Panc1 (cell line): ENCODE measurements at regions not wholly inside any gene's neighbourhood (a gene's known extent, or its start where the extent isn't known, plus 50 kb on each side); places are given as distances from the start of the nearest gene placed in this dataset.

Experiments used
- ATAC-seq: fragments of 200-7000 bp; cut with Tn5 transposase; 2 replicates; pipeline ENCODE4 v1.9.1; 2020; ENCODE audit warnings: mild to moderate bottlenecking, moderate library complexity
- BruUV-seq: library from RNA; stranded (reverse); fragments of 400-500 nt; replicated peaks from 2 replicates; lab custom pipeline; 2021; lab: Mats Ljungman, UMichigan
- CTCF ChIA-PET: fragments of 300-600 bp; sonication (Branson Sonifier 250); formaldehyde crosslinking; loops from one replicate; lab custom pipeline; 2022; ENCODE audit warnings: antibody characterized with exemption; lab: Charles Lee
- POLR2A ChIA-PET: fragments of 300-600 bp; sonication (Branson Sonifier 250); formaldehyde crosslinking; loops from one replicate; lab custom pipeline; 2022; ENCODE audit warnings: antibody characterized with exemption; lab: Charles Lee
- DNase-seq: peaks from one replicate; pipeline ENCODE4 v3.0.0-alpha.2; 2010; ENCODE audit warnings: low read depth, low spot score
- H3K27ac ChIP-seq: 2 replicates; pipeline ENCODE4 v1.5.1; 2011; ENCODE audit warnings: mild to moderate bottlenecking, low read length, inconsistent platforms
- H3K27me3 ChIP-seq: fragments of 200-500 bp; sonication (Bioruptor generic); 2 replicates; pipeline ENCODE4 v1.6.0; 2014; ENCODE audit warnings: low read length, inconsistent platforms; ENCODE audit not compliant: control insufficient read depth, insufficient read depth
- H3K36me3 ChIP-seq: fragments of 200-500 bp; sonication (Bioruptor generic); 2 replicates; pipeline ENCODE4 v1.5.1; 2014; ENCODE audit warnings: inconsistent platforms, mild to moderate bottlenecking, low read length, moderate library complexity; ENCODE audit not compliant: control insufficient read depth, insufficient read depth
- H3K4me1 ChIP-seq: 2 replicates; pipeline ENCODE4 v1.5.1; 2011; ENCODE audit warnings: inconsistent platforms, mild to moderate bottlenecking, low read length, moderate library complexity; ENCODE audit not compliant: control insufficient read depth, insufficient read depth
- H3K4me3 ChIP-seq, 2 experiments: 2 replicates each; pipeline ENCODE4 v1.5.1; 2011 to 2012; ENCODE audit warnings: low read depth in 2 of 2, low read length in 2 of 2, mild to moderate bottlenecking in 2 of 2, inconsistent platforms in 1 of 2, moderate library complexity in 1 of 2
- H3K9me3 ChIP-seq: fragments of 200-500 bp; sonication (Bioruptor generic); 2 replicates; pipeline ENCODE4 v1.5.1; 2014; ENCODE audit warnings: low read depth, mild to moderate bottlenecking, inconsistent platforms, low read length, moderate library complexity; ENCODE audit not compliant: control insufficient read depth, insufficient read depth
- POLR2AphosphoS5 ChIP-seq: IDR thresholded peaks from 2 replicates; pipeline ENCODE4 v1.6.1; 2012; ENCODE audit warnings: mild to moderate bottlenecking, low read depth, low read length, moderate library complexity
- SIN3A ChIP-seq: IDR thresholded peaks from 2 replicates; pipeline ENCODE4 v1.6.1; 2012; ENCODE audit warnings: low read depth, mild to moderate bottlenecking, low read length, moderate library complexity, borderline replicate concordance; ENCODE audit not compliant: insufficient read depth
- TCF7L2 ChIP-seq: IDR thresholded peaks from 2 replicates; pipeline ENCODE4 v1.6.1; 2011; ENCODE audit warnings: mild to moderate bottlenecking, low read depth, low read length, inconsistent platforms
- in situ Hi-C: cut with HindIII; loops from 2 replicates; pipeline ENCODE4 v1.10.0; 2016; ENCODE audit warnings: low sequenced_read_pairs, low pct_unique_long_range_greater_than_20kb
- intact Hi-C: fragments of 100-400 bp; cut with micrococcal nuclease; formaldehyde crosslinking; loops from one replicate; pipeline ENCODE4 v1.10.0; 2022; ENCODE audit not compliant: unreplicated experiment
- TF ChIP-seq, protein P1 (sequence below), 2 experiments: IDR thresholded peaks; 2 replicates each; pipeline ENCODE4 v1.6.1; 2011 to 2012; ENCODE audit warnings: low read depth in 2 of 2, control low read depth in 1 of 2, low read length in 1 of 2, mild to moderate bottlenecking in 1 of 2, moderate library complexity in 1 of 2; ENCODE audit not compliant: insufficient read depth in 1 of 2
- TF ChIP-seq, protein P2 (sequence below): fragments of 450-650 bp; IDR thresholded peaks from 2 replicates; pipeline ENCODE4 v1.5.1; 2017; ENCODE audit warnings: mild to moderate bottlenecking

DNA sequence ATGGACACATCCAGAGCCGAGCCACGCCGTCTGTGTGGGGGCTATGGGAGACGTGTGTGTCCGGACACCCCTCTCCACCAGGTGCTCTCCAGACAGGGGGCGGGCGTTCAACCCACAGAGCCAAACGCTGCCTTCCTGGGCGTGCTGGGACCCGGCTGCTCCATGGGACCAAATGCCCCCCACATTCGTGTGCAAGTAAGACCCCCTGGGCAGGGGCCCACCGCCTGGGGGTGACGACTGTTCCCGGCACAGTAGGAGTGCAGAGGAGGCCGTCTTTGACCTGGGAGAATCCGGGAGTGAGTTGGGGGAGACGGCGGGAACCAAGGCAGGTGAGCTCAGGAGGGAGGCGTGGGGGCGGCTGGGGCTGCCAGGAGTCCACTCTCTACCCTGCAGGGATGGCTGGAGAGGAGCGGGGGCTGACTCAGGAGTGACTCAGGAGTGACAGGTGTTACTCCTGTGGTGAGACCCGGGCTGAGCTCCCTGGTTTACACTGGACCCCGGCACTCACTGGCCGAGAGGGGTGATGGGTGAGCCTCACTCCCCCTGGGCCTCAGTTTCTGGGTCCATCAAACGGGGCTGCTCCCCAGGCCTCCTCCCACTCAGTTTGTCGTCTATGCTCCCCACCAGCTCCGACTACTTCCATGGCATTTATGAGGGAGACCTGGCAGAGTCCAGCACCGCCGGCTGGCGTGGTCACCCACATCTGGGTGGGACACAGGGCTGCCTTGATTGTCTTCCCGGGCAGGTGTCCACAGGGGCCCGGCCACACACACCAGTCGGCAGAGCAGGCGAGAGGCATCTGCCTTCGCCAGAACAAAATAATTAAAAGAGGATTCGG is 95.0 kb downstream of the MICALL2 start:
- H3K36me3 ChIP-seq, result no peaks in the 10 kb centered on the region
- no peak overlapping the region for H3K4me3 ChIP-seq
- DNase-seq (no peak), ATAC-seq (no peak)
- H3K27me3 ChIP-seq, result no peaks in the 10 kb centered on the region
- in situ Hi-C loops, result no loop called here
- H3K4me1 ChIP-seq, result peaks cover 6% of the 10 kb centered on the region; the same call in 1 of the 2 replicates
- intact Hi-C loops, result no loop called here
- BruUV-seq, result no TSS peak
- no peaks in the 10 kb centered on the region for H3K9me3 ChIP-seq
- H3K27ac ChIP-seq, result no peak overlapping the region
- TF ChIP-seq POLR2AphosphoS5 (no peak), SIN3A (no peak), TCF7L2 (no peak)
- TF ChIP-seq, protein P1, sequence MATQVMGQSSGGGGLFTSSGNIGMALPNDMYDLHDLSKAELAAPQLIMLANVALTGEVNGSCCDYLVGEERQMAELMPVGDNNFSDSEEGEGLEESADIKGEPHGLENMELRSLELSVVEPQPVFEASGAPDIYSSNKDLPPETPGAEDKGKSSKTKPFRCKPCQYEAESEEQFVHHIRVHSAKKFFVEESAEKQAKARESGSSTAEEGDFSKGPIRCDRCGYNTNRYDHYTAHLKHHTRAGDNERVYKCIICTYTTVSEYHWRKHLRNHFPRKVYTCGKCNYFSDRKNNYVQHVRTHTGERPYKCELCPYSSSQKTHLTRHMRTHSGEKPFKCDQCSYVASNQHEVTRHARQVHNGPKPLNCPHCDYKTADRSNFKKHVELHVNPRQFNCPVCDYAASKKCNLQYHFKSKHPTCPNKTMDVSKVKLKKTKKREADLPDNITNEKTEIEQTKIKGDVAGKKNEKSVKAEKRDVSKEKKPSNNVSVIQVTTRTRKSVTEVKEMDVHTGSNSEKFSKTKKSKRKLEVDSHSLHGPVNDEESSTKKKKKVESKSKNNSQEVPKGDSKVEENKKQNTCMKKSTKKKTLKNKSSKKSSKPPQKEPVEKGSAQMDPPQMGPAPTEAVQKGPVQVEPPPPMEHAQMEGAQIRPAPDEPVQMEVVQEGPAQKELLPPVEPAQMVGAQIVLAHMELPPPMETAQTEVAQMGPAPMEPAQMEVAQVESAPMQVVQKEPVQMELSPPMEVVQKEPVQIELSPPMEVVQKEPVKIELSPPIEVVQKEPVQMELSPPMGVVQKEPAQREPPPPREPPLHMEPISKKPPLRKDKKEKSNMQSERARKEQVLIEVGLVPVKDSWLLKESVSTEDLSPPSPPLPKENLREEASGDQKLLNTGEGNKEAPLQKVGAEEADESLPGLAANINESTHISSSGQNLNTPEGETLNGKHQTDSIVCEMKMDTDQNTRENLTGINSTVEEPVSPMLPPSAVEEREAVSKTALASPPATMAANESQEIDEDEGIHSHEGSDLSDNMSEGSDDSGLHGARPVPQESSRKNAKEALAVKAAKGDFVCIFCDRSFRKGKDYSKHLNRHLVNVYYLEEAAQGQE (IDR thresholded peaks at IDR 0.05; ENCODE audit: insufficient read depth in 1 of 2, low read depth in 2 of 2, low read length in 1 of 2), result no peak
- TF ChIP-seq, protein P2, sequence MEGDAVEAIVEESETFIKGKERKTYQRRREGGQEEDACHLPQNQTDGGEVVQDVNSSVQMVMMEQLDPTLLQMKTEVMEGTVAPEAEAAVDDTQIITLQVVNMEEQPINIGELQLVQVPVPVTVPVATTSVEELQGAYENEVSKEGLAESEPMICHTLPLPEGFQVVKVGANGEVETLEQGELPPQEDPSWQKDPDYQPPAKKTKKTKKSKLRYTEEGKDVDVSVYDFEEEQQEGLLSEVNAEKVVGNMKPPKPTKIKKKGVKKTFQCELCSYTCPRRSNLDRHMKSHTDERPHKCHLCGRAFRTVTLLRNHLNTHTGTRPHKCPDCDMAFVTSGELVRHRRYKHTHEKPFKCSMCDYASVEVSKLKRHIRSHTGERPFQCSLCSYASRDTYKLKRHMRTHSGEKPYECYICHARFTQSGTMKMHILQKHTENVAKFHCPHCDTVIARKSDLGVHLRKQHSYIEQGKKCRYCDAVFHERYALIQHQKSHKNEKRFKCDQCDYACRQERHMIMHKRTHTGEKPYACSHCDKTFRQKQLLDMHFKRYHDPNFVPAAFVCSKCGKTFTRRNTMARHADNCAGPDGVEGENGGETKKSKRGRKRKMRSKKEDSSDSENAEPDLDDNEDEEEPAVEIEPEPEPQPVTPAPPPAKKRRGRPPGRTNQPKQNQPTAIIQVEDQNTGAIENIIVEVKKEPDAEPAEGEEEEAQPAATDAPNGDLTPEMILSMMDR, result no peak
- POLR2A ChIA-PET, result no interaction called here
- CTCF ChIA-PET, result no interaction called here

DNA sequence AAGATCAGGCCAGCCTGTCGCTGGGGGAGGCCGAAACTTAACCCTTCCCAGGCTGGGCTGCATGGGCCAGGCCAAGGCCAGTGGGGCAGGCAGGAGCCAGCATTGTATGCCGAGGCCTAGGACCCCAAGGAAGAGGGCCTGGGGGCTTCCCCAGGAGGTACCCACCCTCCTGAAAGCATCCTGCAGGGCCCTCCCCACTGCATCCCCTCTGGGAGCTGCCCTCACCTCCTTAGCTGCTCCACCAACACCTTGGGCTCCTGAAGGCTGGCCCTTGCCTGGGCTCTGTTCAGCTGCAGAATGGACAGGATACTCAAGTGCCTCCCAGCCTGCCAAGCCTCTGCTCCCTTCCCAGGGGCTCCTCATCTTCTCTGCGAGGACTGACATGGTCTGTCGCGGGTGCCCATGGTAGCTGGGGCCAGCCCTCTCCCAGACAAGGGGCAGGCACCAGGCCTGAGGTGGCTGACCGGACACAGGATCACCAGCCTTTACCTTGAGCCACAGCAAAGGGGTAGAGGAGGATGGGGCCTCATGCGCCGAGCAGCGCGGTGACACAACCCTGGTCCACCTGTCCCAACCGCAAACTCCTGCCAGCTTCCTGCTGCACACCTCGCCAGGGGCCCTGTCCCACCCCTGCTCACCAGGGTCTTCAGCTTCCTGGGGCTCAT is 94.2 kb downstream of the MICALL2 start:
- no peaks in the 10 kb centered on the region for H3K27me3 ChIP-seq

More for the DNA sequence above, 94.2 kb downstream of the MICALL2 start:
- TF ChIP-seq, protein P2, result no peak
- TF ChIP-seq POLR2AphosphoS5 (no peak), TCF7L2 (no peak), SIN3A (no peak)
- TF ChIP-seq, protein P1 (IDR thresholded peaks at IDR 0.05; ENCODE audit: insufficient read depth in 1 of 2, low read depth in 2 of 2, low read length in 1 of 2), result no peak
- Histone ChIP-seq H3K4me3 (no peak overlapping the region), H3K27ac (no peak overlapping the region), H3K36me3 (no peaks in the 10 kb centered on the region), H3K9me3 (no peaks in the 10 kb centered on the region), H3K4me1 (peaks cover 10% of the 10 kb centered on the region)
- POLR2A ChIA-PET, result interaction anchor here (0.7 kb wide), 1 partner anchor 28 kb away, joined by 3 read pairs; no protein-coding TSS in a partner anchor
- in situ Hi-C loops, result no loop called here
- BruUV-seq, result no TSS peak
- no peak for DNase-seq
- intact Hi-C loops, result no loop called here
- no peak for ATAC-seq
- CTCF ChIA-PET, result interaction anchor here (0.5 kb wide), 1 partner anchor 21 kb away, joined by 4 read pairs; no protein-coding TSS in a partner anchor
